Esophagus squamous epithelium (tissue), 5 donors: ENCODE measurements at regions not wholly inside any gene's neighbourhood (a gene's known extent, or its start where the extent isn't known, plus 50 kb on each side); places are given as distances from the start of the nearest gene placed in this dataset.

Experiments
- DNase-seq: peaks from one replicate; lab custom pipeline; 2025; lab: John Stamatoyannopoulos, UW
- H3K27ac ChIP-seq, 4 donors: fragments of 200-600 bp; sonication (generic); one replicate each; pipeline ENCODE4 v1.5.1; 2016 to 2019; ENCODE audit warnings: mild to moderate bottlenecking in 1 of 4
- H3K27me3 ChIP-seq, 4 donors: fragments of 200-600 bp; sonication (generic); 1 replicate in 3 of 4; 2 replicates in 1 of 4; pipeline versions ENCODE4 v1.5.1 to v1.6.0; 2017 to 2021; ENCODE audit warnings: antibody characterized with exemption in 1 of 4
- H3K36me3 ChIP-seq, 3 donors: fragments of 200-600 bp; sonication (generic); one replicate each; pipeline ENCODE4 v1.5.1; 2016 to 2019
- H3K4me1 ChIP-seq, 3 donors: fragments of 200-600 bp; sonication (generic); one replicate each; pipeline ENCODE4 v1.5.1; 2017 to 2019
- H3K4me3 ChIP-seq, 4 donors: fragments of 200-600 bp; sonication (generic); 1 replicate in 3 of 4; 2 replicates in 1 of 4; pipeline ENCODE4 v1.5.1; 2016 to 2019; ENCODE audit warnings: mild to moderate bottlenecking in 2 of 4, moderate library complexity in 1 of 4
- H3K9me3 ChIP-seq, 3 donors: fragments of 200-600 bp; sonication (generic); one replicate each; pipeline ENCODE4 v1.5.1; 2016 to 2019
- CTCF ChIP-seq, 6 experiments: fragments of 450-650 bp in 4 of 6; fragments of 200-600 bp in 2 of 6; sonication (generic) in 2 of 6; IDR thresholded peaks; one replicate each; pipeline ENCODE4 v1.5.1; 2016 to 2019; ENCODE audit warnings: antibody characterized with exemption in 6 of 6, mild to moderate bottlenecking in 4 of 6, moderate library complexity in 4 of 6
- POLR2A ChIP-seq, 4 donors: fragments of 450-650 bp; IDR thresholded peaks; one replicate each; pipeline ENCODE4 v1.6.1; 2017; ENCODE audit warnings: antibody characterized with exemption in 4 of 4, mild to moderate bottlenecking in 4 of 4, moderate library complexity in 3 of 4
- WGBS, 2 donors: methylation state at CpG; one replicate each; pipeline ENCODE4 v1.1.5; 2018; 5-methylcytosine and 5-hydroxymethylcytosine counted together
- intact Hi-C: fragments of 100-400 bp; cut with DNase I; formaldehyde crosslinking; loops from one replicate; pipeline ENCODE4 v1.15.0; 2022
- donor health status: DM: yes; HTN: yes; CAD: no.

GRCh38 chr6:56706981-56707726, 64.5 kb upstream of the DST start:
- WGBS, 2 donors: 80 to 94% methylated on average over 3 to 4 of the region's 5 CpGs
- H3K36me3 ChIP-seq: no peaks in the 10 kb centered on the region
- H3K4me3 ChIP-seq: no peak overlapping the region
- no peak for TF ChIP-seq CTCF (IDR thresholded peaks at IDR 0.05)
- TF ChIP-seq POLR2A (IDR thresholded peaks at IDR 0.05): no peak
- intact Hi-C loops: loop anchor here (10.0 kb wide), 1 partner anchor 138 kb away; no protein-coding TSS in a partner anchor
- H3K9me3 ChIP-seq: no peaks in the 10 kb centered on the region
- H3K4me1 ChIP-seq: peaks cover 0 to 10% (median 4%) of the 10 kb centered on the region in 3 donors
- DNase-seq: no peak
- H3K27me3 ChIP-seq: no peaks in the 10 kb centered on the region
- H3K27ac ChIP-seq: peak overlapping the region in 1 of 4 donors; percentile 24

- WGBS, 2 donors: 9 to 24% methylated on average over 1 of the region's 1 CpG
- Histone ChIP-seq H3K4me1 (peaks cover 0 to 5% (median 0%) of the 10 kb centered on the region in 3 donors), H3K9me3 (no peaks in the 10 kb centered on the region), H3K4me3 (no peak overlapping the region), H3K27me3 (no peaks in the 10 kb centered on the region), H3K36me3 (no peaks in the 10 kb centered on the region), H3K27ac (no peak overlapping the region)
- DNase-seq: no peak
- no peak for TF ChIP-seq POLR2A (IDR thresholded peaks at IDR 0.05)
- peak in 5 of 6 experiments; percentile 39 to 67 (median 49) for TF ChIP-seq CTCF (IDR thresholded peaks at IDR 0.05)
- intact Hi-C loops: no loop called here
Observed at GRCh38 chr6:56699066-56699654, 56.5 kb upstream of the DST start.

GRCh38 chr6:56695702-56696101, 53.0 kb upstream of the DST start:
- Histone ChIP-seq H3K27me3 (no peaks in the 10 kb centered on the region), H3K4me3 (no peak overlapping the region), H3K9me3 (no peaks in the 10 kb centered on the region), H3K4me1 (peaks cover 0 to 11% (median 0%) of the 10 kb centered on the region in 3 donors), H3K36me3 (no peaks in the 10 kb centered on the region), H3K27ac (no peak overlapping the region)
- TF ChIP-seq POLR2A (IDR thresholded peaks at IDR 0.05): no peak
- no peak for TF ChIP-seq CTCF (IDR thresholded peaks at IDR 0.05)
- intact Hi-C loops: no loop called here
- no peak for DNase-seq

GRCh38 chr6:56694002-56694401, 51.3 kb upstream of the DST start:
- Histone ChIP-seq H3K4me1 (peaks cover 0 to 11% (median 0%) of the 10 kb centered on the region in 3 donors), H3K27ac (peak overlapping the region in 1 of 4 donors; percentile 81), H3K4me3 (no peak overlapping the region), H3K36me3 (no peaks in the 10 kb centered on the region), H3K9me3 (no peaks in the 10 kb centered on the region), H3K27me3 (no peaks in the 10 kb centered on the region)
- DNase-seq: no peak
- TF ChIP-seq CTCF (IDR thresholded peaks at IDR 0.05) (no peak), POLR2A (IDR thresholded peaks at IDR 0.05) (no peak)
- intact Hi-C loops: no loop called here

- no peaks in the 10 kb centered on the region for H3K27me3 ChIP-seq
- intact Hi-C loops: no loop called here
- DNase-seq: no peak
- peak overlapping the region; percentile 63 to 82 (median 79) for H3K27ac ChIP-seq
- 43 to 52% methylated on average over 5 of the region's 5 CpGs for WGBS, 2 donors
- H3K36me3 ChIP-seq: no peaks in the 10 kb centered on the region
- no peaks in the 10 kb centered on the region for H3K9me3 ChIP-seq
- TF ChIP-seq CTCF (IDR thresholded peaks at IDR 0.05) (no peak), POLR2A (IDR thresholded peaks at IDR 0.05) (no peak)
- H3K4me3 ChIP-seq: peak overlapping the region in 3 of 4 donors; percentile 25 to 57 (median 29)
- H3K4me1 ChIP-seq: peaks cover 0 to 10% (median 0%) of the 10 kb centered on the region in 3 donors
Observed at GRCh38 chr6:56693246-56693607, 50.5 kb upstream of the DST start.
